Body of pancreas (tissue), 4 donors: ENCODE measurements at regions not wholly inside any gene's neighbourhood (a gene's known extent, or its start where the extent isn't known, plus 50 kb on each side); places are given as distances from the start of the nearest gene placed in this dataset.

Source experiments
- ATAC-seq: fragments of 150-250 bp; one replicate; pipeline ENCODE4 v1.9.1; 2016
- DNase-seq, 4 donors: peaks; one replicate each; pipeline ENCODE4 v3.0.0-alpha.2; 2019
- H3K27ac ChIP-seq, 4 donors: fragments of 200-600 bp; sonication (generic); 1 replicate in 3 of 4; 2 replicates in 1 of 4; pipeline versions ENCODE4 v1.5.1 to v1.6.1; 2016 to 2019; ENCODE audit warnings: mild to moderate bottlenecking in 1 of 4, mixed read lengths in 1 of 4, moderate library complexity in 1 of 4
- H3K27me3 ChIP-seq, 2 donors: fragments of 200-600 bp; sonication (generic); one replicate each; pipeline ENCODE4 v1.6.0; 2016; ENCODE audit warnings: mild to moderate bottlenecking in 1 of 2
- H3K36me3 ChIP-seq, 2 donors: fragments of 200-600 bp; sonication (generic); replicated peaks in 1 of 2; 2 replicates each; pipeline ENCODE4 v1.5.1; 2016; ENCODE audit warnings: low read depth in 2 of 2; ENCODE audit not compliant: insufficient read depth in 1 of 2
- H3K4me1 ChIP-seq: fragments of 200-600 bp; sonication (generic); one replicate; pipeline ENCODE4 v1.6.0; 2016
- H3K4me3 ChIP-seq, 2 donors: fragments of 200-600 bp; sonication (generic); 1 replicate in 1 of 2; 2 replicates in 1 of 2; pipeline ENCODE4 v1.5.1; 2016 to 2019
- H3K9me3 ChIP-seq, 3 donors: fragments of 200-600 bp; sonication (generic); 1 replicate in 2 of 3; 2 replicates in 1 of 3; pipeline ENCODE4 v1.5.1; 2016
- CTCF ChIP-seq, 7 experiments: fragments of 450-650 bp in 4 of 7; fragments of 200-600 bp in 3 of 7; sonication (generic) in 3 of 7; IDR thresholded peaks; one replicate each; pipeline ENCODE4 v1.5.1; 2016 to 2019; ENCODE audit warnings: antibody characterized with exemption in 7 of 7
- POLR2A ChIP-seq, 3 donors: fragments of 450-650 bp; IDR thresholded peaks; one replicate each; pipeline ENCODE4 v1.6.1; 2016; ENCODE audit warnings: antibody characterized with exemption in 3 of 3, mild to moderate bottlenecking in 2 of 3
- whole genome bisulfite sequencing, 2 donors: methylation state at CpG; one replicate each; pipeline ENCODE4 v1.1.5; 2017; 5-methylcytosine and 5-hydroxymethylcytosine counted together
- intact Hi-C: fragments of 100-400 bp; cut with DNase I; formaldehyde crosslinking; loops from one replicate; pipeline ENCODE4 v1.15.1; 2023

GRCh38 chr18:55879331-55879730 lies 291.3 kb upstream of the TCF4 start:
- H3K4me3 ChIP-seq, result no peak overlapping the region
- intact Hi-C loops, result no loop called here
- WGBS, 2 donors, result 56 to 63% methylated on average over 2 of the region's 2 CpGs
- no peaks in the 10 kb centered on the region for H3K36me3 ChIP-seq
- no peak overlapping the region for H3K27ac ChIP-seq
- DNase-seq (no peak), ATAC-seq (no peak)
- TF ChIP-seq POLR2A (IDR thresholded peaks at IDR 0.05), result no peak
- TF ChIP-seq CTCF (IDR thresholded peaks at IDR 0.05), result no peak
- H3K4me1 ChIP-seq, result no peaks in the 10 kb centered on the region
- no peaks in the 10 kb centered on the region for H3K9me3 ChIP-seq
- no peaks in the 10 kb centered on the region for H3K27me3 ChIP-seq

GRCh38 chr18:55878224-55878623 lies 290.2 kb upstream of the TCF4 start:
- WGBS, 2 donors, result 80 to 94% methylated on average over 1 of the region's 1 CpG

GRCh38 chr18:55877321-55877720 lies 289.3 kb upstream of the TCF4 start:
- no peak overlapping the region for H3K4me3 ChIP-seq
- H3K4me1 ChIP-seq, result no peaks in the 10 kb centered on the region
- 91 to 92% methylated on average over 1 of the region's 1 CpG for WGBS, 2 donors
- TF ChIP-seq CTCF (IDR thresholded peaks at IDR 0.05), result no peak
- no peak for TF ChIP-seq POLR2A (IDR thresholded peaks at IDR 0.05)
- H3K36me3 ChIP-seq, result no peaks in the 10 kb centered on the region
- H3K27me3 ChIP-seq, result no peaks in the 10 kb centered on the region
- ATAC-seq (no peak), DNase-seq (no peak)
- no peak overlapping the region for H3K27ac ChIP-seq
- H3K9me3 ChIP-seq, result no peaks in the 10 kb centered on the region
- intact Hi-C loops, result no loop called here

More at GRCh38 chr18:55878224-55878623, 290.2 kb upstream of the TCF4 start:
- no peaks in the 10 kb centered on the region for H3K36me3 ChIP-seq
- TF ChIP-seq CTCF (IDR thresholded peaks at IDR 0.05) (no peak), POLR2A (IDR thresholded peaks at IDR 0.05) (no peak)
- H3K9me3 ChIP-seq, result no peaks in the 10 kb centered on the region
- ATAC-seq (no peak), DNase-seq (no peak)
- H3K27me3 ChIP-seq, result no peaks in the 10 kb centered on the region
- intact Hi-C loops, result no loop called here
- no peak overlapping the region for H3K4me3 ChIP-seq
- H3K4me1 ChIP-seq, result no peaks in the 10 kb centered on the region
- H3K27ac ChIP-seq, result no peak overlapping the region

- DNase-seq (no peak), ATAC-seq (no peak)
- Histone ChIP-seq H3K4me1 (no peaks in the 10 kb centered on the region), H3K9me3 (no peaks in the 10 kb centered on the region), H3K27ac (no peak overlapping the region), H3K27me3 (no peaks in the 10 kb centered on the region), H3K36me3 (no peaks in the 10 kb centered on the region), H3K4me3 (no peak overlapping the region)
- intact Hi-C loops, result no loop called here
- 73 to 79% methylated on average over 2 of the region's 2 CpGs for WGBS, 2 donors
- TF ChIP-seq POLR2A (IDR thresholded peaks at IDR 0.05), result no peak
- no peak for TF ChIP-seq CTCF (IDR thresholded peaks at IDR 0.05)
Observed at GRCh38 chr18:55876254-55876653, 288.3 kb upstream of the TCF4 start.

- Histone ChIP-seq H3K27me3 (no peaks in the 10 kb centered on the region), H3K4me3 (no peak overlapping the region), H3K36me3 (no peaks in the 10 kb centered on the region), H3K9me3 (no peaks in the 10 kb centered on the region), H3K27ac (no peak overlapping the region), H3K4me1 (no peaks in the 10 kb centered on the region)
- TF ChIP-seq CTCF (IDR thresholded peaks at IDR 0.05) (no peak), POLR2A (IDR thresholded peaks at IDR 0.05) (no peak)
- 14 to 31% methylated on average over 3 of the region's 3 CpGs for WGBS, 2 donors
- ATAC-seq (no peak), DNase-seq (no peak)
- intact Hi-C loops, result no loop called here
Observed at GRCh38 chr18:55875371-55875901, 287.4 kb upstream of the TCF4 start.
